ENCODE measurements at regions not wholly inside any gene's neighbourhood (a gene's known extent, or its start where the extent isn't known, plus 50 kb on each side); places are given as distances from the start of the nearest gene placed in this dataset.

GRCh38 chr3:76016111-76016510, 230.8 kb upstream of the ZNF717 start:
- in situ Hi-C loops (cut with HindIII; ENCODE audit: low pct_unique_long_range_greater_than_20kb, low sequenced_read_pairs), result no loop called here
- CTCF ChIA-PET, result no interaction called here
- intact Hi-C loops (cut with micrococcal nuclease; ENCODE audit: unreplicated experiment), result no loop called here

GRCh38 chr3:76016769-76017439, 231.6 kb upstream of the ZNF717 start:
- ChIA-PET POLR2A (no interaction called here), CTCF (no interaction called here)
- no TSS peak for BruUV-seq (replicated peaks)
- intact Hi-C loops (cut with micrococcal nuclease; ENCODE audit: unreplicated experiment), result no loop called here
- H3K4me3 ChIP-seq (ENCODE audit: low read depth in 2 of 2, low read length in 2 of 2), result no peak overlapping the region
- H3K36me3 ChIP-seq (ENCODE audit: control insufficient read depth, insufficient read depth, low read length), result no peaks in the 10 kb centered on the region
- in situ Hi-C loops (cut with HindIII; ENCODE audit: low pct_unique_long_range_greater_than_20kb, low sequenced_read_pairs), result no loop called here
- TF ChIP-seq SIN3A (IDR thresholded peaks at IDR 0.05; ENCODE audit: borderline replicate concordance, insufficient read depth, low read depth, low read length), result no peak
- no peak for DNase-seq (ENCODE audit: low read depth, low spot score)
- H3K27ac ChIP-seq (ENCODE audit: low read length), result no peak overlapping the region
- ATAC-seq, result no peak
- no peaks in the 10 kb centered on the region for H3K27me3 ChIP-seq (ENCODE audit: control insufficient read depth, insufficient read depth, low read length)
- H3K9me3 ChIP-seq (ENCODE audit: control insufficient read depth, insufficient read depth, low read depth, low read length), result no peaks in the 10 kb centered on the region
- no peaks in the 10 kb centered on the region for H3K4me1 ChIP-seq (ENCODE audit: control insufficient read depth, insufficient read depth, low read length)

More at GRCh38 chr3:76016111-76016510, 230.8 kb upstream of the ZNF717 start:
- Histone ChIP-seq H3K9me3 (ENCODE audit: control insufficient read depth, insufficient read depth, low read depth, low read length) (no peaks in the 10 kb centered on the region), H3K4me1 (ENCODE audit: control insufficient read depth, insufficient read depth, low read length) (no peaks in the 10 kb centered on the region), H3K27me3 (ENCODE audit: control insufficient read depth, insufficient read depth, low read length) (no peaks in the 10 kb centered on the region), H3K4me3 (ENCODE audit: low read depth in 2 of 2, low read length in 2 of 2) (no peak overlapping the region), H3K36me3 (ENCODE audit: control insufficient read depth, insufficient read depth, low read length) (no peaks in the 10 kb centered on the region), H3K27ac (ENCODE audit: low read length) (no peak overlapping the region)
- ATAC-seq (no peak), DNase-seq (ENCODE audit: low read depth, low spot score) (no peak)
- POLR2A ChIA-PET, result no interaction called here
- no TSS peak for BruUV-seq (replicated peaks)
- TF ChIP-seq CTCF (IDR thresholded peaks at IDR 0.05), result no peak
- TF ChIP-seq TCF7L2 (IDR thresholded peaks at IDR 0.05; ENCODE audit: low read depth, low read length), result no peak
- no peak for TF ChIP-seq POLR2AphosphoS5 (IDR thresholded peaks at IDR 0.05; ENCODE audit: low read depth, low read length)
- no peak for TF ChIP-seq REST (IDR thresholded peaks at IDR 0.05; ENCODE audit: insufficient read depth in 1 of 2, low read depth in 2 of 2, low read length in 1 of 2)
- TF ChIP-seq SIN3A (IDR thresholded peaks at IDR 0.05; ENCODE audit: borderline replicate concordance, insufficient read depth, low read depth, low read length), result no peak

DNA sequence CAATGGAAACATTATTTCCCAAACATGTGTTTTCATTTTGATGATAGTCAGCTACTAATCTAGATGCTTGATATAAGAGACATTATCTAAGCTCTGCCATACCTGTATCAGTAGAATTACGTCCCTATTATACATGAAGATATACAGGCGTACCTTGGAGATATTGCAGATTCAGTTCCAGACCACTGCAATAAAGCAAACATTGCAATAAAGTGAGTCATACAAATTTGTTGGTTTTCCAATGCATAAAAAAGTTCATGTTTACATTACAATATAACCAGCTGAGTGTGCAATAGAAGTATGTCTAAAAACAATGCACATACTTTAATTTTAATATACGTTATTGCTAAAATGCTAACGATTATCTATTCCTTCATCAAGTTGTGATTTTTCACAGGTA, 236.0 kb upstream of the ZNF717 start:
- no peaks in the 10 kb centered on the region for H3K9me3 ChIP-seq (ENCODE audit: control insufficient read depth, insufficient read depth, low read depth, low read length)
- ChIA-PET POLR2A (no interaction called here), CTCF (no interaction called here)
- intact Hi-C loops (cut with micrococcal nuclease; ENCODE audit: unreplicated experiment), result no loop called here
- DNase-seq (ENCODE audit: low read depth, low spot score) (no peak), ATAC-seq (no peak)
- no peak for TF ChIP-seq POLR2AphosphoS5 (IDR thresholded peaks at IDR 0.05; ENCODE audit: low read depth, low read length)
- no peak for TF ChIP-seq SIN3A (IDR thresholded peaks at IDR 0.05; ENCODE audit: borderline replicate concordance, insufficient read depth, low read depth, low read length)
- no peak for TF ChIP-seq REST (IDR thresholded peaks at IDR 0.05; ENCODE audit: insufficient read depth in 1 of 2, low read depth in 2 of 2, low read length in 1 of 2)
- TF ChIP-seq CTCF (IDR thresholded peaks at IDR 0.05), result no peak
- no peak for TF ChIP-seq TCF7L2 (IDR thresholded peaks at IDR 0.05; ENCODE audit: low read depth, low read length)
- H3K36me3 ChIP-seq (ENCODE audit: control insufficient read depth, insufficient read depth, low read length), result no peaks in the 10 kb centered on the region
- H3K27ac ChIP-seq (ENCODE audit: low read length), result no peak overlapping the region
- no peaks in the 10 kb centered on the region for H3K27me3 ChIP-seq (ENCODE audit: control insufficient read depth, insufficient read depth, low read length)
- no TSS peak for BruUV-seq (replicated peaks)
- no peaks in the 10 kb centered on the region for H3K4me1 ChIP-seq (ENCODE audit: control insufficient read depth, insufficient read depth, low read length)
- no peak overlapping the region for H3K4me3 ChIP-seq (ENCODE audit: low read depth in 2 of 2, low read length in 2 of 2)
- in situ Hi-C loops (cut with HindIII; ENCODE audit: low pct_unique_long_range_greater_than_20kb, low sequenced_read_pairs), result no loop called here

Data from Panc1 (cell line).